ENCODE measurements at regions not wholly inside any gene's neighbourhood (a gene's known extent, or its start where the extent isn't known, plus 50 kb on each side); places are given as distances from the start of the nearest gene placed in this dataset.

DNA sequence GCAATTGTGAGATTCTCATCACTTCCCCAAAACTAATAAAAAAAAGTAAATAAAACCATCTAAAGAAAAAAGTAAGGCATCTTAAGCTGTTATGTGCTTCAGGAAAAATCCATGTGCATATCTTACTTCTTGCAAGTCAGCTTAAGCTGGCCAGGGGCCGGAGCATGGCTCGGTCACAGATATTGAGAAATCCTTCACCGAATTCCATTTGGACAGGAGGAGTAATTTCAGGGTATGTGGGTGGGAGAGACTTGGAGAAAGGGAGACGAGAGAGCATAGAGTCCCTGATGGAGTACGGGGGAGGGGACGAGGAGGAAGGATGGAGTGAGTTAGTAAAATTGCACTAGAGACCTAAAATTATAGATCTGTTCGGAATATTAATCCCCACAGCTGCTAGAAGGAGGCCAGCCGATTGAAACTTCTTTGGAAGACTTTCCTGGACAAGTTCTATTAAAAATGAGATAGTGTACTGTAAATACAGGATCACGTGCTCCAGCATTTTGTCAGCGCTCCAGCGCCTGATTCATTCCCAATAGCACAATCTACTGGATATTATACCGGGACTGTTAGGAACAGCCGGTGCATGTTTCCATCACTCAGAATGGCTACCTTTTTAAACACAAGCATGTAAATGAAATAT is 438.5 kb downstream of the ZNF516 start:
- TF ChIP-seq POLR2AphosphoS5 (IDR thresholded peaks at IDR 0.05; ENCODE audit: control insufficient read depth, insufficient read depth, low read depth, low read length) (no peak), TAF9B (IDR thresholded peaks at IDR 0.05; ENCODE audit: partially characterized antibody) (no peak), CREBBP (IDR thresholded peaks at IDR 0.05; ENCODE audit: low read depth, low read length) (no peak), ZNF354B (CRISPR knock-in tag; IDR thresholded peaks at IDR 0.05) (no peak), SRF (CRISPR knock-in tag; IDR thresholded peaks at IDR 0.05) (no peak), POLR2AphosphoS2 (IDR thresholded peaks at IDR 0.05; ENCODE audit: low read length) (no peak), JUND (IDR thresholded peaks at IDR 0.05; ENCODE audit: borderline replicate concordance, low read depth, low read length) (no peak), JUND (tag; IDR thresholded peaks at IDR 0.05; ENCODE audit: borderline replicate concordance, low read depth, low read length) (no peak), CSDE1 (IDR thresholded peaks at IDR 0.05) (no peak), HMGXB4 (CRISPR knock-in tag; IDR thresholded peaks at IDR 0.05) (no peak), ELF4 (CRISPR knock-in tag; IDR thresholded peaks at IDR 0.05) (no peak)
- TF ChIP-seq, protein P1, sequence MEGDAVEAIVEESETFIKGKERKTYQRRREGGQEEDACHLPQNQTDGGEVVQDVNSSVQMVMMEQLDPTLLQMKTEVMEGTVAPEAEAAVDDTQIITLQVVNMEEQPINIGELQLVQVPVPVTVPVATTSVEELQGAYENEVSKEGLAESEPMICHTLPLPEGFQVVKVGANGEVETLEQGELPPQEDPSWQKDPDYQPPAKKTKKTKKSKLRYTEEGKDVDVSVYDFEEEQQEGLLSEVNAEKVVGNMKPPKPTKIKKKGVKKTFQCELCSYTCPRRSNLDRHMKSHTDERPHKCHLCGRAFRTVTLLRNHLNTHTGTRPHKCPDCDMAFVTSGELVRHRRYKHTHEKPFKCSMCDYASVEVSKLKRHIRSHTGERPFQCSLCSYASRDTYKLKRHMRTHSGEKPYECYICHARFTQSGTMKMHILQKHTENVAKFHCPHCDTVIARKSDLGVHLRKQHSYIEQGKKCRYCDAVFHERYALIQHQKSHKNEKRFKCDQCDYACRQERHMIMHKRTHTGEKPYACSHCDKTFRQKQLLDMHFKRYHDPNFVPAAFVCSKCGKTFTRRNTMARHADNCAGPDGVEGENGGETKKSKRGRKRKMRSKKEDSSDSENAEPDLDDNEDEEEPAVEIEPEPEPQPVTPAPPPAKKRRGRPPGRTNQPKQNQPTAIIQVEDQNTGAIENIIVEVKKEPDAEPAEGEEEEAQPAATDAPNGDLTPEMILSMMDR (IDR thresholded peaks at IDR 0.05 in 2 of 3, conservative IDR thresholded peaks at IDR 0.05 in 1 of 3; ENCODE audit: insufficient read depth in 2 of 3, low read depth in 1 of 3, low read length in 3 of 3), result no peak

Data from K562 (cell line).